Lower leg skin (tissue), 4 donors: ENCODE measurements at regions not wholly inside any gene's neighbourhood (a gene's known extent, or its start where the extent isn't known, plus 50 kb on each side); places are given as distances from the start of the nearest gene placed in this dataset.

Source experiments
- DNase-seq, 2 donors: peaks; one replicate each; pipeline ENCODE4 v3.0.0-alpha.2; 2019; ENCODE audit warnings: low spot score in 2 of 2
- H3K4me3 ChIP-seq: fragments of 200-600 bp; sonication (generic); 2 replicates; pipeline ENCODE4 v1.5.1; 2017; ENCODE audit warnings: mild to moderate bottlenecking, low read depth; ENCODE audit not compliant: poor library complexity, severe bottlenecking
- CTCF ChIP-seq, 3 donors: fragments of 450-650 bp; IDR thresholded peaks; one replicate each; pipeline ENCODE4 v1.5.1; 2016; ENCODE audit warnings: antibody characterized with exemption in 3 of 3, mild to moderate bottlenecking in 3 of 3, moderate library complexity in 2 of 3
- POLR2A ChIP-seq, 2 donors: fragments of 450-650 bp; IDR thresholded peaks; one replicate each; pipeline ENCODE4 v1.6.1; 2016 to 2017; ENCODE audit warnings: antibody characterized with exemption in 2 of 2, mild to moderate bottlenecking in 1 of 2, moderate library complexity in 1 of 2
- WGBS, 2 donors: methylation state at CpG; one replicate each; pipeline ENCODE4 v1.1.5; 2018; 5-methylcytosine and 5-hydroxymethylcytosine counted together
- intact Hi-C: fragments of 100-400 bp; cut with DNase I; formaldehyde crosslinking; loops from one replicate; pipeline ENCODE4 v1.15.0; 2023; ENCODE audit warnings: low total_unique reads

DNA sequence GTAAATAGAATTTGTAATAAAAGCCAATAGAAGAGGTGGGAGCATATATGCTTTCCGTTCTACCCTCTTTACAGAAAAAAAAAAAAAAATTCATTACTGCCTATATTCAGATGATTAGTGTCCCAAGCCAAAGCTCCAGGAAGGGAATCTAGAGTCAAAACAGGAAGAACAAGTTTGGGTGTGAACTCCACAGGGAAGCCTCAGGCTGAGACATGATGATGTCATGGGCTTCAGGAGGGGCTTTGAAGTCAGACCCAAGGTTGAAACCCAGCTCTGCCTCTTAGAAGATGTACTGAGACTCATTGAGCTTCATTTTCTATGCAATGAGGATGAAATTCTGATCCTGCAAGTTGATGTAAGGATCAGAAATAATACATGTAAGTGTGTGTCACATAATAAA lies 250.0 kb upstream of the ADGRL2 start:
- intact Hi-C loops, result no loop called here
- TF ChIP-seq CTCF (IDR thresholded peaks at IDR 0.05) (no peak), POLR2A (IDR thresholded peaks at IDR 0.05) (no peak)
- WGBS, 2 donors, result 48 to 53% methylated on average over 1 of the region's 1 CpG
- peak in 1 of 2 donors; percentile 26 for DNase-seq
- H3K4me3 ChIP-seq, result no peak overlapping the region

GRCh38 chr1:81549588-81550127 lies 251.1 kb upstream of the ADGRL2 start:
- WGBS, 2 donors, result 13 to 30% methylated on average over 1 of the region's 1 CpG
- intact Hi-C loops, result no loop called here
- DNase-seq, result no peak
- TF ChIP-seq POLR2A (IDR thresholded peaks at IDR 0.05) (no peak), CTCF (IDR thresholded peaks at IDR 0.05) (no peak)
- no peak overlapping the region for H3K4me3 ChIP-seq

DNA sequence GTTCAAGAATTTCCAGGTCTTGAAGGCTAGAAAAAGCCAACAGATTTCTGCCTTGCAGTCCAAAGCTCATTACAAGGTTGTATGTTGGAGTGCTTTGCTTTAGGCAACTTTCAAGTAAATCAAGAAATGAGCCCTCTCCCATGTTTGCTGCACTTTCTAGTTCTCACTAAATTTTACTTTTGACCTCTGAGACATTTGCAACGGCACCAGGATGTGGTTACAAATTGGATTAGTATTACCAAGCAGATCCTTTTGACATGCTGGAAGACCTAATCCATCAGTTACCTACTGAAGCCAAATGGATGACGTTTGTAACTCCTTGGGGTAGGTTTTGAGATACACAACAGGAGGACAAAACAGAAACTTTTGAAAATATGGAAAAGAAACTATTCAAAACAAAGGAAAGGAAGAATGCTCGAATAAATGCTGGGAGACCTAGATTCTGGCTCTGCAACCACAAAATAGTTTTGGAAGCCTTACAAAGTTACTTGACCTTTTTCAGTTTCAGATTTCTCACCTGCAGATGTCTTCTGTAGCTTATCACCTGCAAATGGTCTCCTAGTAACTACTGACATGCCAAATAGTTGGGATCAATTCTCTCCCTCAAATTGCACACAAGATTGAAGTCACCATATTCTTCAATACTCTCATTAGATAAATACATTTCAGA lies 251.7 kb upstream of the ADGRL2 start:
- TF ChIP-seq POLR2A (IDR thresholded peaks at IDR 0.05), result no peak
- TF ChIP-seq CTCF (IDR thresholded peaks at IDR 0.05), result no peak
- H3K4me3 ChIP-seq, result no peak overlapping the region
- intact Hi-C loops, result no loop called here
- DNase-seq, result no peak
- 49 to 53% methylated on average over 3 of the region's 3 CpGs for WGBS, 2 donors

GRCh38 chr1:81547912-81548303 lies 252.8 kb upstream of the ADGRL2 start:
- H3K4me3 ChIP-seq, result no peak overlapping the region
- TF ChIP-seq POLR2A (IDR thresholded peaks at IDR 0.05) (no peak), CTCF (IDR thresholded peaks at IDR 0.05) (no peak)
- intact Hi-C loops, result no loop called here
- DNase-seq, result no peak
- WGBS, 2 donors, result 69 to 74% methylated on average over 2 of the region's 2 CpGs

- no peak for TF ChIP-seq CTCF (IDR thresholded peaks at IDR 0.05)
- intact Hi-C loops, result no loop called here
- DNase-seq, result no peak
- 71 to 72% methylated on average over 6 of the region's 6 CpGs for WGBS, 2 donors
- no peak overlapping the region for H3K4me3 ChIP-seq
Measured at GRCh38 chr1:81547261-81547911, 253.3 kb upstream of the ADGRL2 start.
